ENCODE measurements at regions not wholly inside any gene's neighbourhood (a gene's known extent, or its start where the extent isn't known, plus 50 kb on each side); places are given as distances from the start of the nearest gene placed in this dataset.

- Histone ChIP-seq H3K9me3 (ENCODE audit: low read depth) (no peaks in the 10 kb centered on the region), H3K9ac (no peak overlapping the region), H3F3A (ENCODE audit: low read depth) (no peaks in the 10 kb centered on the region), H2AFZ (replicated peaks) (peak overlapping the region; percentile 63), H3K79me2 (ENCODE audit: low read depth) (no peaks in the 10 kb centered on the region), H3K4me2 (no peak overlapping the region), H3K27me3 (no peaks in the 10 kb centered on the region), H3K36me3 (no peaks in the 10 kb centered on the region), H4K20me1 (ENCODE audit: low read depth) (no peaks in the 10 kb centered on the region), H3K4me3 (no peak overlapping the region), H3K4me1 (peaks cover 11% of the 10 kb centered on the region), H3K27ac (no peak overlapping the region)
- DNase-seq (ENCODE audit: low spot score) = peak; percentile 36
- H3K4me3 Mint-ChIP-seq = no peak overlapping the region
- no peak for TF ChIP-seq EZH2 (IDR thresholded peaks at IDR 0.05)
- no peak for TF ChIP-seq EZH2phosphoT487 (IDR thresholded peaks at IDR 0.05)
- no peak for TF ChIP-seq CTCF (IDR thresholded peaks at IDR 0.05)
- H3K4me1 Mint-ChIP-seq = peaks cover 38% of the 10 kb centered on the region
- no peak overlapping the region for H3K27ac Mint-ChIP-seq
- H3K9me3 Mint-ChIP-seq = peaks cover 4% of the 10 kb centered on the region
- H3K36me3 Mint-ChIP-seq = no peaks in the 10 kb centered on the region
- peaks cover 11% of the 10 kb centered on the region for H3K27me3 Mint-ChIP-seq (ENCODE audit: insufficient read depth, low read depth)
Observed at GRCh38 chr1:234550341-234551031, 59.5 kb downstream of the IRF2BP2 start.

- no peak for DNase-seq (ENCODE audit: low spot score)
- Histone ChIP-seq H3K79me2 (ENCODE audit: low read depth) (no peaks in the 10 kb centered on the region), H3K9me3 (ENCODE audit: low read depth) (no peaks in the 10 kb centered on the region), H2AFZ (replicated peaks) (no peak overlapping the region), H3K4me3 (no peak overlapping the region), H3K4me1 (peaks cover 17% of the 10 kb centered on the region), H3K4me2 (no peak overlapping the region), H3K27me3 (no peaks in the 10 kb centered on the region), H3K27ac (no peak overlapping the region), H3K9ac (no peak overlapping the region), H4K20me1 (ENCODE audit: low read depth) (no peaks in the 10 kb centered on the region), H3F3A (ENCODE audit: low read depth) (no peaks in the 10 kb centered on the region), H3K36me3 (no peaks in the 10 kb centered on the region)
- Mint-ChIP-seq H3K4me3 (no peak overlapping the region), H3K27me3 (ENCODE audit: insufficient read depth, low read depth) (peaks cover 18% of the 10 kb centered on the region), H3K27ac (peak overlapping the region; percentile 93), H3K4me1 (peaks cover 40% of the 10 kb centered on the region), H3K9me3 (peaks cover 2% of the 10 kb centered on the region), H3K36me3 (no peaks in the 10 kb centered on the region)
- TF ChIP-seq CTCF (IDR thresholded peaks at IDR 0.05) = no peak
- TF ChIP-seq EZH2 (IDR thresholded peaks at IDR 0.05) = no peak
- TF ChIP-seq EZH2phosphoT487 (IDR thresholded peaks at IDR 0.05) = no peak
Observed at GRCh38 chr1:234549447-234550021, 60.4 kb downstream of the IRF2BP2 start.

GRCh38 chr1:234546890-234547788, 62.8 kb downstream of the IRF2BP2 start:
- Mint-ChIP-seq H3K4me3 (no peak overlapping the region), H3K4me1 (peaks cover 49% of the 10 kb centered on the region), H3K36me3 (no peaks in the 10 kb centered on the region), H3K27ac (no peak overlapping the region), H3K9me3 (peaks cover 2% of the 10 kb centered on the region), H3K27me3 (ENCODE audit: insufficient read depth, low read depth) (peaks cover 23% of the 10 kb centered on the region)
- Histone ChIP-seq H3K27ac (no peak overlapping the region), H3K79me2 (ENCODE audit: low read depth) (no peaks in the 10 kb centered on the region), H3F3A (ENCODE audit: low read depth) (no peaks in the 10 kb centered on the region), H3K4me2 (no peak overlapping the region), H4K20me1 (ENCODE audit: low read depth) (no peaks in the 10 kb centered on the region), H3K4me3 (no peak overlapping the region), H3K9ac (no peak overlapping the region), H3K27me3 (no peaks in the 10 kb centered on the region), H3K36me3 (no peaks in the 10 kb centered on the region), H3K4me1 (peaks cover 17% of the 10 kb centered on the region), H3K9me3 (ENCODE audit: low read depth) (no peaks in the 10 kb centered on the region), H2AFZ (replicated peaks) (peak overlapping the region; percentile 14)
- TF ChIP-seq CTCF (IDR thresholded peaks at IDR 0.05) (no peak), EZH2 (IDR thresholded peaks at IDR 0.05) (no peak), EZH2phosphoT487 (IDR thresholded peaks at IDR 0.05) (no peak)
- no peak for DNase-seq (ENCODE audit: low spot score)
